ENCODE measurements at regions not wholly inside any gene's neighbourhood (a gene's known extent, or its start where the extent isn't known, plus 50 kb on each side); places are given as distances from the start of the nearest gene placed in this dataset.

GRCh38 chr2:198390670-198391069 lies 586.3 kb downstream of the PLCL1 start (continued):
- TF ChIP-seq HNRNPL (IDR thresholded peaks at IDR 0.05; ENCODE audit: low read depth, low read length): no peak

- H3K4me1 ChIP-seq (replicated peaks in 1 of 2; ENCODE audit: control insufficient read depth in 2 of 2, insufficient read depth in 2 of 2, low read length in 2 of 2): no peaks in the 10 kb centered on the region
- no peaks in the 10 kb centered on the region for H3K36me3 ChIP-seq (ENCODE audit: control insufficient read depth, insufficient read depth, low read length)
- CTCF ChIA-PET (ENCODE audit: low intra/inter-chr PET ratio): no interaction called here
- H3K4me3 ChIP-seq: no peak overlapping the region
- TF ChIP-seq HDGF (IDR thresholded peaks at IDR 0.05) (no peak), AFF4 (CRISPR knock-in tag; IDR thresholded peaks at IDR 0.05) (no peak), FOXM1 (IDR thresholded peaks at IDR 0.05; ENCODE audit: low read depth) (no peak), FOXM1 (CRISPR knock-in tag; IDR thresholded peaks at IDR 0.05; ENCODE audit: low read depth) (no peak), GTF2A2 (tag; IDR thresholded peaks at IDR 0.05) (no peak), ZBTB7A (IDR thresholded peaks at IDR 0.05; ENCODE audit: borderline replicate concordance, control insufficient read depth, low read depth, low read length) (no peak), ZZZ3 (IDR thresholded peaks at IDR 0.05) (no peak), PTRF (tag; IDR thresholded peaks at IDR 0.05) (no peak), MYNN (IDR thresholded peaks at IDR 0.05) (no peak), MYNN (CRISPR knock-in tag; IDR thresholded peaks at IDR 0.05) (no peak), MLLT1 (IDR thresholded peaks at IDR 0.05) (no peak)
- H2AFZ ChIP-seq (ENCODE audit: low read depth, low read length): no peak overlapping the region
- H3K9me1 ChIP-seq (ENCODE audit: control insufficient read depth, insufficient read depth, low read length): no peaks in the 10 kb centered on the region
- H3K9me3 ChIP-seq (replicated peaks; ENCODE audit: control insufficient read depth, insufficient read depth, low read depth, low read length): no peaks in the 10 kb centered on the region
- no TSS peak for BruUV-seq (replicated peaks)
- H3K27ac ChIP-seq (ENCODE audit: extremely low read depth, low read depth, low read length): no peak overlapping the region
- intact Hi-C loops (cut with micrococcal nuclease): no loop called here
- WGBS (ENCODE audit: insufficient coverage, low coverage, missing lambda C conversion rate): 0% methylated on average over 1 of the region's 1 CpG
- ATAC-seq: no peak
- POLR2A ChIA-PET: no interaction called here
- in situ Hi-C loops (cut with MboI): no loop called here
- H4K20me1 ChIP-seq (replicated peaks; ENCODE audit: control insufficient read depth, insufficient read depth, low read length): no peaks in the 10 kb centered on the region
- no peak overlapping the region for H3K9ac ChIP-seq (ENCODE audit: insufficient read depth in 1 of 2, low read depth in 2 of 2, low read length in 2 of 2)
- no peak for FAIRE-seq
- DNase-seq (ENCODE audit: extremely low read depth in 1 of 4, low spot score in 3 of 4): no peak
- H3K27me3 ChIP-seq (ENCODE audit: control insufficient read depth in 2 of 2, insufficient read depth in 2 of 2, low read length in 2 of 2): no peaks in the 10 kb centered on the region
- H3K4me2 ChIP-seq (ENCODE audit: insufficient read depth, low read length): no peak overlapping the region
- H3K79me2 ChIP-seq (ENCODE audit: control insufficient read depth, insufficient read depth, low read length): no peaks in the 10 kb centered on the region
Measured at GRCh38 chr2:198387677-198388076, 583.3 kb downstream of the PLCL1 start.
